CD4-positive, alpha-beta T cell treated with Interleukin-10 for 1 hour (primary cell): ENCODE measurements at regions not wholly inside any gene's neighbourhood (a gene's known extent, or its start where the extent isn't known, plus 50 kb on each side); places are given as distances from the start of the nearest gene placed in this dataset.

Experiments used
- DNase-seq: peaks from one replicate; pipeline ENCODE4 v3.0.0-alpha.2; 2020

GRCh38 chr11:69416762-69417698 is 64.4 kb upstream of the LINC01488 start:
- DNase-seq = no peak

GRCh38 chr11:69417699-69418085 is 63.8 kb upstream of the LINC01488 start:
- DNase-seq = no peak

- no peak for DNase-seq
Measured at GRCh38 chr11:69418576-69419296, 62.7 kb upstream of the LINC01488 start.

- no peak for DNase-seq
Measured at GRCh38 chr11:69419662-69420395, 61.6 kb upstream of the LINC01488 start.

GRCh38 chr11:69422645-69423044 is 58.8 kb upstream of the LINC01488 start:
- no peak for DNase-seq

GRCh38 chr11:69423181-69423580 is 58.3 kb upstream of the LINC01488 start:
- no peak for DNase-seq

GRCh38 chr11:69423611-69424385 is 57.7 kb upstream of the LINC01488 start:
- no peak for DNase-seq

- DNase-seq = no peak
Measured at GRCh38 chr11:69424748-69425147, 56.7 kb upstream of the LINC01488 start.

GRCh38 chr11:69425444-69425843 is 56.0 kb upstream of the LINC01488 start:
- DNase-seq = no peak

GRCh38 chr11:69425895-69426544 is 55.4 kb upstream of the LINC01488 start:
- DNase-seq = no peak

GRCh38 chr11:69427337-69427736 is 54.1 kb upstream of the LINC01488 start:
- no peak for DNase-seq

- DNase-seq = no peak
Measured at GRCh38 chr11:69427906-69428880, 53.3 kb upstream of the LINC01488 start.

- DNase-seq = no peak
Measured at GRCh38 chr11:69429716-69430491, 51.6 kb upstream of the LINC01488 start.

GRCh38 chr11:69430566-69430965 is 50.9 kb upstream of the LINC01488 start:
- no peak for DNase-seq

- no peak for DNase-seq
Measured at GRCh38 chr11:69431136-69431535, 50.3 kb upstream of the LINC01488 start.
